K562 (cell line): ENCODE measurements at regions not wholly inside any gene's neighbourhood (a gene's known extent, or its start where the extent isn't known, plus 50 kb on each side); places are given as distances from the start of the nearest gene placed in this dataset.

Experiments used
- ATAC-seq: fragments of 200-7000 bp; cut with Tn5 transposase; 3 replicates; pipeline ENCODE4 v1.9.1; 2020; ENCODE audit warnings: moderate library complexity
- BruUV-seq: library from RNA; stranded (reverse); fragments of 400-500 nt; replicated peaks from 2 replicates; lab custom pipeline; 2021; lab: Mats Ljungman, UMichigan
- CTCF ChIA-PET: fragments of 300-600 bp; formaldehyde crosslinking; extraction: SDS; loops from one replicate; lab custom pipeline; 2021; ENCODE audit warnings: low intra/inter-chr PET ratio; lab: Yijun Ruan, JAX
- POLR2A ChIA-PET: fragments of 300-600, 350-650 bp; sonication (Branson Sonifier 250); formaldehyde crosslinking; extraction: SDS; loops from one replicate; lab custom pipeline; 2021; ENCODE audit warnings: antibody characterized with exemption, inconsistent platforms; lab: Yijun Ruan, JAX
- DNase-seq, 4 experiments: peaks; one replicate each; pipeline versions ENCODE4 v3.0.0 to v3.0.0-alpha.2; 2011 to 2018; ENCODE audit warnings: low spot score in 3 of 4, mixed read lengths in 3 of 4; ENCODE audit errors: extremely low read depth in 1 of 4
- FAIRE-seq: peaks from 2 replicates; lab custom pipeline; 2011; peaks lifted over from hg19 to GRCh38; lab: Jason Lieb, UNC
- H2AFZ ChIP-seq: 2 replicates; pipeline ENCODE4 v1.6.0; 2011; ENCODE audit warnings: low read depth, low read length, control low read depth, inconsistent platforms
- H3K27ac ChIP-seq: fragments of 200-600 bp; 3 replicates; pipeline ENCODE4 v1.8.0; 2011; ENCODE audit warnings: low read depth, mild to moderate bottlenecking, control low read depth, inconsistent platforms, low read length, moderate library complexity, mixed read lengths; ENCODE audit errors: extremely low read depth
- H3K27me3 ChIP-seq, 2 experiments: fragments of 300-600 bp in 1 of 2; 2 replicates in 1 of 2; 3 replicates in 1 of 2; pipeline versions ENCODE4 v1.6.0 to v1.8.0; 2011; ENCODE audit warnings: inconsistent platforms in 2 of 2, low read length in 2 of 2, mild to moderate bottlenecking in 1 of 2, mixed read lengths in 1 of 2, moderate library complexity in 1 of 2; ENCODE audit not compliant: control insufficient read depth in 2 of 2, insufficient read depth in 2 of 2
- H3K36me3 ChIP-seq: fragments of 300-600 bp; 3 replicates; pipeline ENCODE4 v1.8.0; 2011; ENCODE audit warnings: mild to moderate bottlenecking, low read length, inconsistent platforms; ENCODE audit not compliant: control insufficient read depth, insufficient read depth
- H3K4me1 ChIP-seq, 2 experiments: fragments of 200-600 bp in 1 of 2; replicated peaks in 1 of 2; 2 replicates in 1 of 2; 3 replicates in 1 of 2; pipeline versions ENCODE4 v1.5.1 to v1.8.0; 2011; ENCODE audit warnings: inconsistent platforms in 2 of 2, low read length in 2 of 2, mild to moderate bottlenecking in 1 of 2, mixed read lengths in 1 of 2, moderate library complexity in 1 of 2; ENCODE audit not compliant: control insufficient read depth in 2 of 2, insufficient read depth in 2 of 2
- H3K4me2 ChIP-seq: 2 replicates; pipeline ENCODE4 v1.6.1; 2011; ENCODE audit warnings: low read length, control low read depth, inconsistent platforms, mixed read lengths; ENCODE audit not compliant: insufficient read depth
- H3K4me3 ChIP-seq: fragments of 200-600 bp; sonication (generic), shearing (Covaris generic); 2 replicates; pipeline ENCODE4 v1.5.1; 2016; ENCODE audit warnings: control low read depth, inconsistent platforms
- H3K79me2 ChIP-seq: fragments of 200-600 bp; 3 replicates; pipeline ENCODE4 v1.8.0; 2011; ENCODE audit warnings: low read length, inconsistent platforms; ENCODE audit not compliant: control insufficient read depth, insufficient read depth
- H3K9ac ChIP-seq, 2 experiments: 2 replicates each; pipeline versions ENCODE4 v1.6.0 to v1.6.1; 2011; ENCODE audit warnings: low read depth in 2 of 2, low read length in 2 of 2, control low read depth in 1 of 2, inconsistent platforms in 1 of 2, mild to moderate bottlenecking in 1 of 2, mixed read lengths in 1 of 2; ENCODE audit not compliant: insufficient read depth in 1 of 2
- H3K9me1 ChIP-seq: one replicate; pipeline ENCODE4 v1.6.0; 2011; ENCODE audit warnings: inconsistent platforms, mild to moderate bottlenecking, low read length, moderate library complexity; ENCODE audit not compliant: control insufficient read depth, insufficient read depth
- H3K9me3 ChIP-seq: replicated peaks from 2 replicates; pipeline ENCODE4 v1.5.1; 2011; ENCODE audit warnings: low read depth, low read length, inconsistent platforms; ENCODE audit not compliant: control insufficient read depth, insufficient read depth
- H4K20me1 ChIP-seq: replicated peaks from 2 replicates; pipeline ENCODE4 v1.6.1; 2011; ENCODE audit warnings: low read length, inconsistent platforms, mixed read lengths; ENCODE audit not compliant: control insufficient read depth, insufficient read depth
- ELF1 ChIP-seq: fragments of 200-800 bp; sonication (Bioruptor generic); IDR thresholded peaks from 2 replicates; pipeline ENCODE4 v1.6.1; 2016; ENCODE audit warnings: missing genetic modification characterization, missing compliant biosample characterization
- ESRRB ChIP-seq: fragments of 250-450 bp; sonication (Bioruptor Pico); IDR thresholded peaks from 2 replicates; pipeline ENCODE4 v1.5.0; 2020; ENCODE audit warnings: mild to moderate bottlenecking, moderate library complexity, borderline replicate concordance
- KAT2B ChIP-seq: IDR thresholded peaks from one replicate; pipeline ENCODE4 v1.6.1; 2012; ENCODE audit warnings: low read depth, mild to moderate bottlenecking, control low read depth, inconsistent platforms, low read length, moderate library complexity
- RBM14 ChIP-seq: fragments of 200-400 bp; formaldehyde crosslinking; IDR thresholded peaks from 2 replicates; pipeline ENCODE4 v1.6.1; 2018; ENCODE audit warnings: low read depth, mild to moderate bottlenecking, low read length, moderate library complexity, borderline replicate concordance; ENCODE audit not compliant: insufficient read depth
- RUNX1 ChIP-seq: sonication (generic); IDR thresholded peaks from 2 replicates; pipeline ENCODE4 v1.6.1; 2016; ENCODE audit warnings: antibody characterized with exemption, low read depth
- SLC30A9 ChIP-seq: fragments of 250-450 bp; sonication (Bioruptor Pico); IDR thresholded peaks from 2 replicates; pipeline ENCODE4 v1.8.0; 2022; ENCODE audit warnings: mild to moderate bottlenecking, moderate library complexity
- SMAD3 ChIP-seq: fragments of 450-650 bp; formaldehyde crosslinking; conservative IDR thresholded peaks from 2 replicates; pipeline ENCODE4 v1.4.0; 2020; ENCODE audit warnings: mild to moderate bottlenecking
- SMC3 ChIP-seq: conservative IDR thresholded peaks from 2 replicates; pipeline ENCODE4 v1.6.1; 2011; ENCODE audit warnings: low read depth, low read length, improper control_type of control experiment; ENCODE audit not compliant: insufficient read depth
- SP1 ChIP-seq: sonication (generic); formaldehyde crosslinking; IDR thresholded peaks from 2 replicates; pipeline ENCODE4 v1.8.1; 2022; ENCODE audit warnings: mild to moderate bottlenecking, missing genetic modification reagents
- STAT5A ChIP-seq: IDR thresholded peaks from 2 replicates; pipeline ENCODE4 v1.6.1; 2012; ENCODE audit warnings: low read length, inconsistent platforms, borderline replicate concordance
- TARDBP ChIP-seq: fragments of 450-650 bp; IDR thresholded peaks from 2 replicates; pipeline ENCODE4 v1.6.1; 2016
- ZNF668 ChIP-seq: fragments of 250-450 bp; sonication (Bioruptor Pico); IDR thresholded peaks from 2 replicates; pipeline ENCODE4 v1.8.0; 2022; ENCODE audit warnings: mild to moderate bottlenecking, inconsistent platforms
- ZNF707 ChIP-seq: fragments of 250-450 bp; sonication (Bioruptor Pico); conservative IDR thresholded peaks from 2 replicates; pipeline ENCODE4 v1.8.0; 2022; ENCODE audit warnings: inconsistent platforms, mild to moderate bottlenecking, moderate library complexity
- WGBS: fragments of 100-300 bp; shearing (Covaris generic); methylation state at CpG from one replicate; pipeline ENCODE4 v1.1.6; 2016; ENCODE audit warnings: low coverage, mixed read lengths; ENCODE audit not compliant: insufficient coverage; ENCODE audit errors: missing lambda C conversion rate; 5-methylcytosine and 5-hydroxymethylcytosine counted together
- in situ Hi-C: fragments of 300-500 bp; cut with MboI; formaldehyde crosslinking; loops from 4 replicates; pipeline ENCODE4 v1.15.0; 2018; ENCODE audit warnings: inconsistent platforms, mixed read lengths
- intact Hi-C: fragments of 100-400 bp; cut with micrococcal nuclease; formaldehyde crosslinking; loops from 2 replicates; pipeline ENCODE4 v1.14.2; 2022
- TF ChIP-seq, protein P1 (sequence below): fragments of 450-650 bp; IDR thresholded peaks from 2 replicates; pipeline ENCODE4 v1.6.1; 2016; ENCODE audit warnings: antibody characterized with exemption
- TF ChIP-seq, protein P2 (sequence below): fragments of 200-800 bp; sonication (Bioruptor generic); IDR thresholded peaks from 2 replicates; pipeline ENCODE4 v1.6.1; 2017; ENCODE audit warnings: missing genetic modification characterization, missing compliant biosample characterization
- TF ChIP-seq, protein P3 (sequence below): sonication (generic); formaldehyde crosslinking; IDR thresholded peaks from 2 replicates; pipeline ENCODE4 v1.8.1; 2023; ENCODE audit warnings: mild to moderate bottlenecking, missing genetic modification reagents

DNA sequence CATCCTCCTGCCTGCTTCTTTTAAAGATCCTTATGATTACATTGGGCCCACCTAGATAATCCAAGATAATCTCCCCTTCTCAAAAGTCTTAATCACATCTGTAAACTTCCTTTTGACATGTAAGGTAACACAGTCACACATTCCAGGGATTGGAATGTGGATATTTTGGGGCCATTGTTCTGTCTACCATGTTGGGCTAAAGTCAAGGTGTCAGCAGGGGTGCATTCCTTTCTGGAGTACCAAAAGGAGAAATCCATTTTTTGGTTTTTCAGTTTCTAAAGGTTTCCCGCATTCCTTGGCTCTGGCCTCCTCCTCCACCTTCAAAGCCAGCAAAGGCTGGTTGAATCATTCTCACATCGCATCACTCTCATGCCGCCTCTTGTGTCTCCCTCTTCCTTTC lies 197.6 kb upstream of the NFE2L3 start (continued):
- TF ChIP-seq KAT2B = no peak
- TF ChIP-seq SP1 = no peak
- no peak for TF ChIP-seq ZNF707 (CRISPR knock-in tag)
- no peak for TF ChIP-seq STAT5A
- TF ChIP-seq ELF1 (tag) = no peak
- TF ChIP-seq ESRRB (CRISPR knock-in tag) = no peak
- TF ChIP-seq, all 486 proteins: peak for 0

DNA sequence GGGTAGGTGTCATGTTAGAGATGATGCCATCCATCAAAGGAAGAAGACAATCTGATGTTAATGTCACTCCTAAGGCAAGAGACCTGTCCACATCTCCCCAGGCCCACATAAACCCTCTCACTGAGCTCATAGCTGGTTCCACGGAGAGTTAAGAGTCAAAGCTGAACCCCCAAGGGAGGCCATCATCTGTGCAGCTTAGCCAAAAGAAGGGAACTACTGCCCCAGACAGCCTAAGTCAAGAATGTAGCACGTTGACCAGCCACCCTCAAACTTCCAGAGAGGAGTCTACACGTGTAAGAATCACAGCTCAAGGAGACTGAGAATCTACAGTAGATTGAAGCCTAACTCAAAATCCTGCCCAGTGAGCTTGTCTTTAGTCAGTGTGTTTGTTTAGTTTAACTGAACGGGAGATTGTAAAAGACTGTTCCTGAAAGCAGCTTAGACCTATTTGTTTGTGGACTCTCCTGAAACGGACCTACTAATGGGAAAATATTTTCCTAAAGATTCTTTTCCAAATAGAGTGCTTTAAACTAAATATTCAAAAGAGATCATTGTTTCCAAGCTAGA lies 192.7 kb upstream of the NFE2L3 start:
- no TSS peak for BruUV-seq
- ChIA-PET CTCF (no interaction called here), POLR2A (interaction anchor here (0.9 kb wide), 1 partner anchor 10 kb away, joined by 7 read pairs; no protein-coding TSS in a partner anchor)
- no peak for DNase-seq
- ATAC-seq = no peak
- Histone ChIP-seq H3K9ac (no peak overlapping the region), H3K27me3 (peaks cover 18 to 21% of the 10 kb centered on the region in 2 experiments), H3K4me1 (no peaks in the 10 kb centered on the region), H3K4me2 (no peak overlapping the region), H3K36me3 (no peaks in the 10 kb centered on the region), H3K79me2 (no peaks in the 10 kb centered on the region), H2AFZ (no peak overlapping the region), H3K4me3 (no peak overlapping the region), H3K9me1 (no peaks in the 10 kb centered on the region), H3K27ac (no peak overlapping the region), H4K20me1 (no peaks in the 10 kb centered on the region), H3K9me3 (0 out of 2 replicates have a peak, but pooled peaks cover 2% of the 10 kb centered on the region)
- in situ Hi-C loops (no loop called here), intact Hi-C loops (no loop called here)
- WGBS = 0% methylated on average over 5 of the region's 5 CpGs
- FAIRE-seq = no peak
- TF ChIP-seq, protein P1, sequence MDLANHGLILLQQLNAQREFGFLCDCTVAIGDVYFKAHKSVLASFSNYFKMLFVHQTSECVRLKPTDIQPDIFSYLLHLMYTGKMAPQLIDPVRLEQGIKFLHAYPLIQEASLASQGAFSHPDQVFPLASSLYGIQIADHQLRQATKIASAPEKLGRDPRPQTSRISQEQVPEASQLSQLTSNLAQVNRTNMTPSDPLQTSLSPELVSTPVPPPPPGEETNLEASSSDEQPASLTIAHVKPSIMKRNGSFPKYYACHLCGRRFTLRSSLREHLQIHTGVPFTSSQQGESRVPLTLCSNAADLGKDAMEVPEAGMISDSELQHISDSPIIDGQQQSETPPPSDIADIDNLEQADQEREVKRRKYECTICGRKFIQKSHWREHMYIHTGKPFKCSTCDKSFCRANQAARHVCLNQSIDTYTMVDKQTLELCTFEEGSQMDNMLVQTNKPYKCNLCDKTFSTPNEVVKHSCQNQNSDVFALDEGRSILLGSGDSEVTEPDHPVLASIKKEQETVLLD = no peak
- TF ChIP-seq SMAD3 = no peak
- no peak for TF ChIP-seq ZNF668 (CRISPR knock-in tag)
- TF ChIP-seq, protein P2, sequence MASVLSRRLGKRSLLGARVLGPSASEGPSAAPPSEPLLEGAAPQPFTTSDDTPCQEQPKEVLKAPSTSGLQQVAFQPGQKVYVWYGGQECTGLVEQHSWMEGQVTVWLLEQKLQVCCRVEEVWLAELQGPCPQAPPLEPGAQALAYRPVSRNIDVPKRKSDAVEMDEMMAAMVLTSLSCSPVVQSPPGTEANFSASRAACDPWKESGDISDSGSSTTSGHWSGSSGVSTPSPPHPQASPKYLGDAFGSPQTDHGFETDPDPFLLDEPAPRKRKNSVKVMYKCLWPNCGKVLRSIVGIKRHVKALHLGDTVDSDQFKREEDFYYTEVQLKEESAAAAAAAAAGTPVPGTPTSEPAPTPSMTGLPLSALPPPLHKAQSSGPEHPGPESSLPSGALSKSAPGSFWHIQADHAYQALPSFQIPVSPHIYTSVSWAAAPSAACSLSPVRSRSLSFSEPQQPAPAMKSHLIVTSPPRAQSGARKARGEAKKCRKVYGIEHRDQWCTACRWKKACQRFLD (CRISPR knock-in tag) = no peak
- TF ChIP-seq, protein P3, sequence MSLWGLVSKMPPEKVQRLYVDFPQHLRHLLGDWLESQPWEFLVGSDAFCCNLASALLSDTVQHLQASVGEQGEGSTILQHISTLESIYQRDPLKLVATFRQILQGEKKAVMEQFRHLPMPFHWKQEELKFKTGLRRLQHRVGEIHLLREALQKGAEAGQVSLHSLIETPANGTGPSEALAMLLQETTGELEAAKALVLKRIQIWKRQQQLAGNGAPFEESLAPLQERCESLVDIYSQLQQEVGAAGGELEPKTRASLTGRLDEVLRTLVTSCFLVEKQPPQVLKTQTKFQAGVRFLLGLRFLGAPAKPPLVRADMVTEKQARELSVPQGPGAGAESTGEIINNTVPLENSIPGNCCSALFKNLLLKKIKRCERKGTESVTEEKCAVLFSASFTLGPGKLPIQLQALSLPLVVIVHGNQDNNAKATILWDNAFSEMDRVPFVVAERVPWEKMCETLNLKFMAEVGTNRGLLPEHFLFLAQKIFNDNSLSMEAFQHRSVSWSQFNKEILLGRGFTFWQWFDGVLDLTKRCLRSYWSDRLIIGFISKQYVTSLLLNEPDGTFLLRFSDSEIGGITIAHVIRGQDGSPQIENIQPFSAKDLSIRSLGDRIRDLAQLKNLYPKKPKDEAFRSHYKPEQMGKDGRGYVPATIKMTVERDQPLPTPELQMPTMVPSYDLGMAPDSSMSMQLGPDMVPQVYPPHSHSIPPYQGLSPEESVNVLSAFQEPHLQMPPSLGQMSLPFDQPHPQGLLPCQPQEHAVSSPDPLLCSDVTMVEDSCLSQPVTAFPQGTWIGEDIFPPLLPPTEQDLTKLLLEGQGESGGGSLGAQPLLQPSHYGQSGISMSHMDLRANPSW = no peak
- TF ChIP-seq TARDBP = no peak
- no peak for TF ChIP-seq SMC3
- no peak for TF ChIP-seq RUNX1
- TF ChIP-seq RBM14 = no peak
- no peak for TF ChIP-seq SLC30A9
